ENCODE measurements at regions not wholly inside any gene's neighbourhood (a gene's known extent, or its start where the extent isn't known, plus 50 kb on each side); places are given as distances from the start of the nearest gene placed in this dataset.

- POLR2A ChIA-PET, result no interaction called here
These were observed 896.4 kb downstream of the TDRD15 start for GRCh38 chr2:22020091-22020742.

GRCh38 chr2:22027345-22028005 lies 903.7 kb downstream of the TDRD15 start:
- H3K27ac Mint-ChIP-seq, result no peak overlapping the region
- ChIA-PET POLR2A (no interaction called here), CTCF (no interaction called here)
- no peaks in the 10 kb centered on the region for H3K36me3 Mint-ChIP-seq (ENCODE audit: low read depth)
- DNase-seq (no peak), ATAC-seq (no peak)
- peaks cover 5% of the 10 kb centered on the region for H3K9me3 Mint-ChIP-seq (ENCODE audit: low read depth)
- intact Hi-C loops (cut with DNase I, micrococcal nuclease), result no loop called here
- H3K4me1 Mint-ChIP-seq, result no peaks in the 10 kb centered on the region
- H3K4me3 Mint-ChIP-seq, result no peak overlapping the region
- no peaks in the 10 kb centered on the region for H3K27me3 Mint-ChIP-seq

More at GRCh38 chr2:22020091-22020742, 896.4 kb downstream of the TDRD15 start:
- no peak for ATAC-seq
- H3K36me3 Mint-ChIP-seq (ENCODE audit: low read depth), result no peaks in the 10 kb centered on the region
- peaks cover 3% of the 10 kb centered on the region for H3K9me3 Mint-ChIP-seq (ENCODE audit: low read depth)
- intact Hi-C loops (cut with DNase I, micrococcal nuclease), result no loop called here
- no peaks in the 10 kb centered on the region for H3K4me1 Mint-ChIP-seq
- no peak overlapping the region for H3K4me3 Mint-ChIP-seq
- H3K27ac Mint-ChIP-seq, result no peak overlapping the region
- CTCF ChIA-PET, result no interaction called here
- DNase-seq, result no peak
- no peaks in the 10 kb centered on the region for H3K27me3 Mint-ChIP-seq

- ATAC-seq, result no peak
- Mint-ChIP-seq H3K27ac (no peak overlapping the region), H3K27me3 (no peaks in the 10 kb centered on the region), H3K4me3 (no peak overlapping the region), H3K9me3 (ENCODE audit: low read depth) (peaks cover 8% of the 10 kb centered on the region), H3K36me3 (ENCODE audit: low read depth) (no peaks in the 10 kb centered on the region), H3K4me1 (no peaks in the 10 kb centered on the region)
- ChIA-PET CTCF (no interaction called here), POLR2A (no interaction called here)
- DNase-seq, result no peak
- intact Hi-C loops (cut with DNase I, micrococcal nuclease), result no loop called here
These were observed 911.6 kb downstream of the TDRD15 start for GRCh38 chr2:22035361-22035830.

- H3K9me3 Mint-ChIP-seq (ENCODE audit: low read depth), result peaks cover 3% of the 10 kb centered on the region
- intact Hi-C loops (cut with DNase I, micrococcal nuclease), result no loop called here
- no peak for ATAC-seq
- H3K27ac Mint-ChIP-seq, result no peak overlapping the region
- no peaks in the 10 kb centered on the region for H3K36me3 Mint-ChIP-seq (ENCODE audit: low read depth)
- H3K27me3 Mint-ChIP-seq, result no peaks in the 10 kb centered on the region
- POLR2A ChIA-PET, result no interaction called here
- DNase-seq, result no peak
- no peaks in the 10 kb centered on the region for H3K4me1 Mint-ChIP-seq
- no peak overlapping the region for H3K4me3 Mint-ChIP-seq
- CTCF ChIA-PET, result no interaction called here
These were observed 913.5 kb downstream of the TDRD15 start for GRCh38 chr2:22037274-22037673.

- Mint-ChIP-seq H3K27ac (no peak overlapping the region), H3K27me3 (no peaks in the 10 kb centered on the region), H3K4me1 (no peaks in the 10 kb centered on the region), H3K36me3 (ENCODE audit: low read depth) (no peaks in the 10 kb centered on the region), H3K4me3 (no peak overlapping the region), H3K9me3 (ENCODE audit: low read depth) (peaks cover 2% of the 10 kb centered on the region)
- no peak for ATAC-seq
- intact Hi-C loops (cut with DNase I, micrococcal nuclease), result no loop called here
- CTCF ChIA-PET, result interaction anchor here (0.6 kb wide), 1 partner anchor 174 kb away, joined by 4 read pairs; no protein-coding TSS in a partner anchor
- POLR2A ChIA-PET, result no interaction called here
- no peak for DNase-seq
These were observed 920.0 kb downstream of the TDRD15 start for GRCh38 chr2:22043784-22044183.

- POLR2A ChIA-PET, result no interaction called here
These were observed 932.2 kb downstream of the TDRD15 start for GRCh38 chr2:22055784-22056620.

GRCh38 chr2:22056621-22057132 lies 932.9 kb downstream of the TDRD15 start:
- Mint-ChIP-seq H3K4me1 (no peaks in the 10 kb centered on the region), H3K27me3 (no peaks in the 10 kb centered on the region), H3K36me3 (ENCODE audit: low read depth) (no peaks in the 10 kb centered on the region), H3K9me3 (ENCODE audit: low read depth) (peaks cover 2% of the 10 kb centered on the region), H3K27ac (no peak overlapping the region), H3K4me3 (no peak overlapping the region)
- ATAC-seq, result no peak
- ChIA-PET POLR2A (no interaction called here), CTCF (no interaction called here)
- intact Hi-C loops (cut with DNase I, micrococcal nuclease), result no loop called here
- DNase-seq, result no peak

More at GRCh38 chr2:22055784-22056620, 932.2 kb downstream of the TDRD15 start:
- Mint-ChIP-seq H3K4me1 (no peaks in the 10 kb centered on the region), H3K4me3 (no peak overlapping the region), H3K9me3 (ENCODE audit: low read depth) (peaks cover 7% of the 10 kb centered on the region), H3K27ac (no peak overlapping the region), H3K36me3 (ENCODE audit: low read depth) (no peaks in the 10 kb centered on the region), H3K27me3 (no peaks in the 10 kb centered on the region)
- CTCF ChIA-PET, result no interaction called here
- DNase-seq (no peak), ATAC-seq (no peak)
- intact Hi-C loops (cut with DNase I, micrococcal nuclease), result no loop called here

- H3K36me3 Mint-ChIP-seq (ENCODE audit: low read depth), result no peaks in the 10 kb centered on the region
- no peaks in the 10 kb centered on the region for H3K9me3 Mint-ChIP-seq (ENCODE audit: low read depth)
- no peak overlapping the region for H3K4me3 Mint-ChIP-seq
- CTCF ChIA-PET, result no interaction called here
- ATAC-seq (no peak), DNase-seq (no peak)
- intact Hi-C loops (cut with DNase I, micrococcal nuclease), result no loop called here
- no peak overlapping the region for H3K27ac Mint-ChIP-seq
- POLR2A ChIA-PET, result no interaction called here
- no peaks in the 10 kb centered on the region for H3K4me1 Mint-ChIP-seq
- H3K27me3 Mint-ChIP-seq, result no peaks in the 10 kb centered on the region
These were observed 938.9 kb downstream of the TDRD15 start for GRCh38 chr2:22062679-22063078.

- Mint-ChIP-seq H3K4me3 (no peak overlapping the region), H3K4me1 (no peaks in the 10 kb centered on the region)
- CTCF ChIA-PET, result no interaction called here
These were observed 952.7 kb downstream of the TDRD15 start for GRCh38 chr2:22076454-22076853.

GRCh38 chr2:22078701-22079100 lies 954.9 kb downstream of the TDRD15 start:
- H3K27me3 Mint-ChIP-seq, result no peaks in the 10 kb centered on the region
- peaks cover 2% of the 10 kb centered on the region for H3K9me3 Mint-ChIP-seq (ENCODE audit: low read depth)
- no peaks in the 10 kb centered on the region for H3K36me3 Mint-ChIP-seq (ENCODE audit: low read depth)
- no peak overlapping the region for H3K27ac Mint-ChIP-seq
- CTCF ChIA-PET, result no interaction called here
- intact Hi-C loops (cut with DNase I, micrococcal nuclease), result no loop called here
- H3K4me3 Mint-ChIP-seq, result no peak overlapping the region
- ATAC-seq, result no peak
- DNase-seq, result no peak
- no peaks in the 10 kb centered on the region for H3K4me1 Mint-ChIP-seq
- POLR2A ChIA-PET, result no interaction called here

More at GRCh38 chr2:22076454-22076853, 952.7 kb downstream of the TDRD15 start:
- H3K27me3 Mint-ChIP-seq, result no peaks in the 10 kb centered on the region
- intact Hi-C loops (cut with DNase I, micrococcal nuclease), result no loop called here
- H3K27ac Mint-ChIP-seq, result no peak overlapping the region
- peaks cover 8% of the 10 kb centered on the region for H3K9me3 Mint-ChIP-seq (ENCODE audit: low read depth)
- no peak for ATAC-seq
- POLR2A ChIA-PET, result no interaction called here
- no peak for DNase-seq
- H3K36me3 Mint-ChIP-seq (ENCODE audit: low read depth), result no peaks in the 10 kb centered on the region

GRCh38 chr2:22079583-22079982 lies 955.8 kb downstream of the TDRD15 start:
- Mint-ChIP-seq H3K36me3 (ENCODE audit: low read depth) (no peaks in the 10 kb centered on the region), H3K4me1 (no peaks in the 10 kb centered on the region), H3K27ac (no peak overlapping the region), H3K9me3 (ENCODE audit: low read depth) (peaks cover 2% of the 10 kb centered on the region), H3K27me3 (no peaks in the 10 kb centered on the region), H3K4me3 (no peak overlapping the region)
- CTCF ChIA-PET, result no interaction called here
- intact Hi-C loops (cut with DNase I, micrococcal nuclease), result no loop called here
- DNase-seq (no peak), ATAC-seq (no peak)
- POLR2A ChIA-PET, result no interaction called here

GRCh38 chr2:22086726-22087125 lies 963.0 kb downstream of the TDRD15 start:
- POLR2A ChIA-PET, result no interaction called here
- CTCF ChIA-PET, result no interaction called here
- no peak for ATAC-seq

More at GRCh38 chr2:22086726-22087125, 963.0 kb downstream of the TDRD15 start:
- Mint-ChIP-seq H3K27ac (no peak overlapping the region), H3K27me3 (no peaks in the 10 kb centered on the region), H3K4me3 (no peak overlapping the region), H3K36me3 (ENCODE audit: low read depth) (no peaks in the 10 kb centered on the region), H3K4me1 (no peaks in the 10 kb centered on the region), H3K9me3 (ENCODE audit: low read depth) (peaks cover 2% of the 10 kb centered on the region)
- no peak for DNase-seq
- intact Hi-C loops (cut with DNase I, micrococcal nuclease), result no loop called here

All from activated CD4-positive, alpha-beta T cell treated with anti-CD3 and anti-CD28 coated beads for 36 hours (primary cell).